ENCODE measurements at regions not wholly inside any gene's neighbourhood (a gene's known extent, or its start where the extent isn't known, plus 50 kb on each side); places are given as distances from the start of the nearest gene placed in this dataset.
"Not testable (repeated sequence)": the region's sequence is repeated elsewhere in the genome, so short reads cannot be mapped to it uniquely, and the experiment has no call there.

DNA sequence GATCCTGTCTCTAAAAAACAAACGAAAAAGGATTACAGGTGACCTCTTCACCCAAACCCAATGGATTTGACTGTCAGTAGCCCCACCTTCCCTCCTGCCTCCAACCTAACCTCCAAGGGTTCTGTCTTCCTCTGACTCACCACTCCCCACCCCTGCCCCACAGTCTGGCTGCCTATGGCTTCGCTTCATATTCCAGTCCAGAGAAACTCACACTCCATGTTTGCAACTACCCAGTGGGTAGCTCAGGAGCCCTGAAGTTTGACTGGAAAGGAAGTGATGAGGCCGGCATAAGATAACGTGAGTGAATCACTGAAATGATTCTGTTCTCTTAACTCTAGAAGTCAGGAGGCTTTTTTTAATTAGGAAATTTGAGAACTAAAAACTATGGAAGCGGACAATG is 303.9 kb downstream of the FOXO1 start:
- no peak for DNase-seq (ENCODE audit: low spot score)

DNA sequence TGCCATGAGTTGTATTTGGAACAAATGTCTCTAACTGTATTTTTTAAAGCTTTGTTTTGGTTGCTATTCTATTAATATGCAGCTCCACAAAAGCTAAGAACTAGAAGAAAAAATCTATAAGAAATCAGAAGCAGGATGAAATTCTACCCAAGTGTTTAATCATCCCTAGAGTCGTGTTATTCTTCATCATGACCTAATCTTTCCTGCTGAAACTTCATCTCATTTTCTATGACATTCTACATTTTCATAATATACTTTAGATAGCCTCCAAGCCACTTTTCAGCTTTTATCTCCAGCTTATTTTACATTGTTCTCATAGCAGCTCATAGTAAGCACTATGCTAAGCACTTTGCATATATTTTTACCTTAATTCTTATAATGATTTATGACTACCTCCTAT is 302.8 kb downstream of the FOXO1 start:
- DNase-seq (ENCODE audit: low spot score): no peak

DNA sequence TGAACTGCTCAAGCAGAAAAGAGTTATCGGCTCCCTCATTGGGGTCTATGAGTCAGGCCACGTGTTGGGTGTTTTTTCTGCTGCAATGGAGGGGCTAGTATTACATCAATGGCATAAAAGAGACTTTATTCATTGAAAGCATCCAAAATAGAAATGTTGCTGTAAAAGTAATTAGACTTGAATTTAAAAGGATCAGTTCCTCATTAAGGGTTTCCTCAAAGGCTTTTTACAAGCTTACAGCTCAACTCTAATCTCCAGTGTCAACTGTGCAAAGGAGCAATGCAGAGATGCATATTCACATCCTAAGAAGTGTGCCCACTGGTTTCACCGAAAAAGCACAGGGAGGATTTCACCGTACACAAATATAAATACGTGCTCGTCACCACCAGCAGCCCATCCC is 300.3 kb downstream of the FOXO1 start:
- no peak for DNase-seq (ENCODE audit: low spot score)

DNA sequence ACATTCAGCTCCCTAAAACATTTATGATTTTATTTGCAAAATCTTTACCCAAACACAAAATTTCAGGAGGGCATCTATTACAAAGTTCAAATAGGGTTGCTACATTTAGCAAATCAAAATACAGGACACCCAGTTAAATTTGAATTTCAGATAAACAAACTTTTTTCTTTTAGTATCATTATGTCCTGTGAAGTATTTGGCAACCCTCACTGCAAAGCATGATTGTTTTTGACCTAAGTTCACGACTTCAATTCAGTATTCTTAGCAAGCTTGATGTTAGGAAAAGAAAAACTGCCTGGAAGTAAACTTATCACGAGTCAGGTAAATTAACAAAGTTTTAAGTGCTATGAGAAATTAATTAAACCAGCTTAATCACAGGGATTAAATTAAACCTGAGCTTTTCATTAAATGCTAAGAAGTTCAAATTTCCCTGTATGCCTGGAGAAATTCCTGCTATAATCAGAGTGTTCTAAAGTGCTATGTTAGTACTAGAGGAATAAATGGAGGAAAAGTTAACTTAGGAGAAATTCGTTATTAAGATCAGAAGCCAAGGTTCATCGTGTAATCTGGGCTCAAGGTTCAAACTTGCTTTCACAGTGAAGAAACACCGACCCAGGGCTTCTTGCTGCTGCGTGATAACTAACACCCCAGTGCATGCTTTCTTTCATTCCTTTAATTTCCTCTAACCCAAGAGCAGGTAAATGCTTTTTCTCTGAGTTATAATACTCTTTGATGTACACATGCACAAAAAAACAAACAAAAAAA is 298.1 kb downstream of the FOXO1 start:
- DNase-seq (ENCODE audit: low spot score): no peak

DNA sequence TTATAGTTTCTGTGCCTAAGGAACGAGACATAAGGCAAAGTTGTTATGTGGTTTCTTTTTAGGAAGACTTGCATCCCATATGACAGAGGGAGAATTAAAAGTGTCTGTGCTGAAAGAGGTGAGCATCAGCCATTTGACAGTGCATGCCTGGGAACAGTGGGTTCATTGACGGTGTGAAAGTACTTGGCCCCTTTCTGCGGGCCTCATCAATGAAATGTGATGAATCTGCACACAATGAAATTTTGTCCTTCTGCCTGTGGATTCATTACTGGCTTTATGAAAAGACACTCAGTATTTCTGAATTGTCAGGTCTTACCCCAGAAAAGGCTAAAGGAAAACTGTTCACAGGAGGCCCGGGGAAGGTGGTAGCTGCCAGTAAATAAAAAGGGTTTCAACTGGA is 295.8 kb downstream of the FOXO1 start:
- DNase-seq (ENCODE audit: low spot score): no peak

DNA sequence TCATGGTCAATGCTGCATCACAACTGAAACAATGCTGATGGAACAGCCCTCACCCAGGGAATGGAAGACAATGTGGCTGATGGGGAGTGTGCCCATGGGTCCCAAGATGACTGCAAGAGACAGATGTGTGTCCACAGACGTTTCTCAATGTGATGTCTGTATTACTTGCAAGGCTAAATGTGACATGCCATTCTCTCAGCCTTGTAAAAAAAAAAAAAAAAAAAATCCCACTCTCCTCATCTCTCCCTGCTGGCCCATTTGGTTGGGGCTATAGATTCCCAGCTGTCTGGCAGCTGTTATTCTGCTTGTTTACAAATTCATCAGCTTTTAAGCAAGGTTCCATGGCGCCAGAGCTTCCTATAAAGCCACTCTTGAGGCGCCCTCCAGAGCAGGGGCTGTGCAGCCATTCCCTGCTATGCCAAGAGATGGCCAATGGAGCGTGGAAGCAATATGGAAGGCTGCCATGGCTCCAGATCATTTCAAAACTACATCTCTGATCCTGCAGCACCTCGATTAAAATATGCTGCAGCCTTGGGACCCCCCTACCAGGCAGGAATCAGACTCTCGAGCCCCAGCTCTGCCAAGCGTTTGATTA is 294.8 kb downstream of the FOXO1 start:
- no peak for DNase-seq (ENCODE audit: low spot score)

DNA sequence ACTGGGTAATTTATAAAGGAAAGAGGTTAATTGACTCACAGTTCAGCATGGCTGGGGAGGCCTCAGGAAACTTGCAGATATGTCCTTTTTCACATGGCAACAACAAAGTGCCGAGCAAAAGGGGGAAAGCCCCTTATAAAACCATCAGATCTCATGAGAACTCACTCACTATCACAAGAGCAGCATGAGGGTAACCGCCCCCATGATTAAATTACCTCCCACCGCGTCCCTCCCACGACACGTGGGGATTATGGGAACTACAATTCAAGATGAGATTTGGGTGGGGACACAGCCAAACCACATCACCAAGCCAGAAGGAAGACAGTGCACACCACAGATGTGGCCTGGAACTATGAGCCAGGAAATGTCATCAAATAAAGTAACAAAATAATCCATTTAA is 292.8 kb downstream of the FOXO1 start:
- not testable (repeated sequence) for DNase-seq (ENCODE audit: low spot score)

DNA sequence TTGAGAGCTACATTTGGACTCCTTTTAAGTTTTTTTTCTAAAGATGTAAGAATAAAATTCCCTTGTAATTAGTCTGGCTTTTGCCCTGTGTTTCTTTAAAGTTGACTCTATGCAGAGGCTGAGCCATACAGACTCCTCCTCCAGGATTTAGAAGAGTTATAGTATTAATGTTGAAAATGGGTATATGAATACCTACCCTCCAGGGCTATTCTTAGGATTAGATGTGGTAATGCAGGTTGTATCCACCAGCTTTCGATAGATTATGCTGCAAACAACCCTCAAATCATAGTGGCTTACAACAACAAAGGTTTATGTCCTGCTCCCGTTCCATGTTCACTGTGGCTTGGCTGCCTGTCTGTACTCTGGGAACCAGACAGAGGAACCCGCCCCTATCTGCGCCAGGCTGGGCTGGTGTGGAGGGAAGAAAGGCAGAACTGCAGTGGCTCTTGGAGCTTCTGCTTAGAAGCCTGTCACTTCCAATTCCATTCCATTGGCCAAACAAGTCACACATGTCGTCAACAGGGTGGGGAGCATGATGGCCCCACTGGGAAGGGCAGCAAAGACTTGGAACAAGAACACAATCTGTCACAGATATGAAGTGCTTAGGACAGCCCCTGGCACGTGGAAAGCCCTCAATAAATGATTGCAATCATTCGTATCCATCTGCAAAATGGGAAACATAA is 290.8 kb downstream of the FOXO1 start:
- no peak for DNase-seq (ENCODE audit: low spot score)

DNA sequence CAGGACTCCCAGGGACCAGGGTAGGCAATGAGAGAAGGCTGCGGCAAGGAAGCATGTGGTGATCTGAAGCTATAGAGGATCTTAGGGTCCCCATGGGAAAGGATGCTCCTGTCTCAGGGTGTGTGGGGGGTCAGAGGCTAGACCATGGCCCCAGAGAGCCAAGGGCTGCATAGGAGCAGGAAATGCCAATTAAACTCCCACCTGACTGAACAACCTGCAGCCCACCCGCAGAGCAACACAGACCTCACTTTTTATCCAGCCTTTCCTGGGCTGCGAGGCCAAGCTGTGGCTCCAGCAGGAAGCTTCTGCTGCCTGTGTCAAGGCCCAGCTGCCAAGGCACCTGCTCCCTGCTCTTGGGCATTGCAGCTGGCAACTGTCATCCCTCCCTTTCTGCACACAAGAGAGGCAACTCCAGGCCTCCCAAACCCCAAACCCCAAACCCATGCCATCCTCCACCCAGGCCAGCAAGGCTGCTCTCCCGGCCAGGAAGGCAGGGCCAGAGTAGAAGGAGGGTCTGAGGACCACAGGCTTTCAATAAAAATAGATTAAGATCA is 290.1 kb downstream of the FOXO1 start:
- no peak for DNase-seq (ENCODE audit: low spot score)

DNA sequence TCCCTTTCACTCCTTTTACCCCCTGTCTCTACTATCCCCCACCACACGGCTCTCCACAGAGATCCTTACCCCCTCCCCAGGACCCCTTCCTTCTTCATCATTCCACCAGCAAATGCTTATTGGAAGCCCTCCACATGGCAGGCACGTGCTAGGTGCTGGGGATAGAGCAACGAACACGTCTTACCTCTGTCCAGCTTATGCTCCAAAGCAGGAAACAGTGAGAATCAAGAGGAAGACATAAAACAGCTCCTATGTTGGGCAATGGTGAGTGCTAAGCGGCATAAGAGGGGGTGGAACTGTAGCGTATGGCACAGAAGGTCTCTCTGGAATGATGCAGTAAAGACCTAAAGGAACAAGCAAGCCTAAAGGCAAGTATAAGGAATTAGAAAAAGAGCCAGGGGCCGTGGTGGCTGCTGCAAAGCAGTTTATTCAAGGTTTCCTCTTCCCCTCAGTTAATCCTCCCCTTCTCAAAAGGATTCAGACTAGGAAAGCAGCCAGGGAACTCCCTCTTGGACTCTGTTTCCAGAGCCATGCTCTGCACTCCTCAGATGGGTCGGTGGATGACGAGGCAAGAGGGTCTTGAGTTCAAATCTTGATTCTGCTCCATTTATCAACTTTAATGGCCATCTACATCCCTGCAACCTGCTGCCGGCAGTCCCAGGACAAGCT is 289.4 kb downstream of the FOXO1 start:
- no peak for DNase-seq (ENCODE audit: low spot score)

DNA sequence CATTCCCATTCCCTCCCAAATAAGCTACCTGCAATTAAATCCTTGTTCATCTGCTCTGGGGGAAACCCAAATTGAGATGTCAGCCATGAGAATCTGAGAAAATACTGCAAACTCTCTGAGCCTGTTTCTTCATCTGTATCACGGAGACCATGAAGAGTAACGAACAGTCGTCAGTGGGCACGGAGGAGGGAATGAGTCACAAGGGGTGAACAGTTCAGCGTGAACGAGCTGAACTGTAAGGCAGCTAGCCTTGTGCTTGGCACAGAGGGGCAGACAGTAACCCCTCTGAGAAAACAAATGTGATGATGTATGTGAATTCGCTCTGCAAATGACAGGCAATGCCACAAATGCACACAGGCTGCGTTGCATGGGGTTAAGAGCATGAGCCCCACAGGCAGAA is 288.7 kb downstream of the FOXO1 start:
- no peak for DNase-seq (ENCODE audit: low spot score)

DNA sequence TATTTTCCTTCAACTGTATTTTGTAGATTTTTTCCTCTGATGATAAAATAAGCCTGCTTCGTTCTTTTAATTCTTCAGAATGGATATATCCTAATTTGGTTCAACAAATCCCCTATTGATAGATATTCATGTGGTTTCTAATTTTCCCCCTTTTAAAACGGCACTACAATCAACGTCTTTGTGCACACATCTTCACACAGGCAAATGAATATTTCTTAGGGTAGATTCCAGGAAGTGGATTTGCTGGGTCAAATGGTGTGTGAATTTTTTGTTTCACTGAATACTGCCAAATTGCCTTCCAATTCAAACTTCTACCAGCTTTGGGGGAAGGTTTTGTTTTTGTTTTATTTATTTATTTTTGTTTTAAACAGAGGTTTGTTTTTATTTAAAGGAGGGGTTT is 287.2 kb downstream of the FOXO1 start:
- no peak for DNase-seq (ENCODE audit: low spot score)

DNA sequence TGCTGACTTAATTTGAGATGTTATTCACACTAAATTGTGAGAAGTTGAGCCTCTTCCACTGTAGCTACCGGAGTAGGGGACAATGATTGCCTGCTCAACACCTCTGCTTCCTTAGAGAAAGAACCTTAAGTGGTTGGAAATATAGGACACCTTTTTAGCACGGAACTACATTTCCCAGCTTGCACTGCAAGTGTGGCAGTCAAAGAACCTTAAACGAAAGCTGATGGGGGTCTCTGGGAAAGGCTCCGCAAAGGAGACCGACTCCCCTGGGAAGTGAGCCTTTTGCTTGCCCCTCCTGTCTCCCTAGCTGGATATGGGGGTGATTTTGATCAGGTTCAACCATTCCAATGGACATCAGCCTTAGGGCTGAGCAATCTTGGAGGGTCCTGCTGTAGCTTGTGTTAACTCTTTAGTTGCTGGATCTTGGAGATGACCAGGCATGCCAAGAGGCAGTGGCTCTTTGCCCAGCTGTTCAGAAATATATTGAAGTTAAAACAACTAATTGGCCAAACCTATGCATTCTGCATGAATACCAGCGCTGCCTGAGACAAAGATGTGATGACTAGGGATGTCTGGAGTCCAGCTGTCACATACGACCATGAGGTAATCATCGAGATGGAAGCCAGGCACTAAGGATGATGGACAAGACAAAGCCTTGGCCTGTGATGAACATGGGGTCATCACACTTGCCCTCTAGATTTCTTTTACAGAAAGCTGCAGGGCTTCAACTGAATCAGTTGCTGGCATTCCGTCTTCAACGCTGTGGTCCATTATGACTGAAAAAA is 286.5 kb downstream of the FOXO1 start:
- DNase-seq (ENCODE audit: low spot score): no peak

DNA sequence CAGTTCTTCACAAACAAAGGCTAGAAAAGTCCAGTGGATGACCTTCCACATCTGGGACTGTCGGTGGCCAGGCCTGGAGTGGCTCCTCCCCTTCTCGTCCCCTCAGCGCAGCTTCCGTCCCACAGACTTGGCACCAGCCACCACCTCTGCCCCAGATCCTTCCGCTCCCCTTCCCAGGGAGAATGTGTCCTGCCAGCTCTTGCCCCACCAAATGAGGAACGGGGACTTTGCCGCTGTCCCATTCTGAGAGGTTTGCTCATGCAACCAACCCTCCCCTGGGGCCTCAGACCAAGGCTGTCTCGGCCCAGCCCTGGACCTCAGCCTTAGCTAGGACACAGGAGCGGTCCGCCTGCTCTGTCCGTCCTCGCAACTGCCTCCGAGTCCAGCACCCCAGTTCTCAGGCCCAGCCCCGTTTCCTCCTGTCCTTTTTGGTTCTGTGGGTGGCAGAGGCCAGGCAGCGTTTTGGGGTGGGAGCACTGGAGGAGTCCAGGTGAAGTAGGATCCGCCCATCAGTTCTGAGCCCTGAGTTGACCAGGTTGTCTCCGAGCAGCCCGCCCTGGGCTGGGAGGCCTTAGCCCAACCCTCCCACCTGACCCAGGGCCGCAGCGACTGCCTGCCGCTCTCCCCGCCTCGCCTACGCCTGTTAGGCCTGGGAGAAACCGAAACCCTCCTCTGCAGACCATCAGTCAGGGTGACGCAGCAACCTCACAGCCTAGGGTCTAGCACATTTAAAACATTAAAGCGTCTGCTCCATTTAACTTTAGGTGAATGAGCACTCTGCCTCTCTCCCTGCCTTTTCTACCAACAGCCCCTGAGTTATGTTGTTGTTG is 284.3 kb downstream of the FOXO1 start:
- DNase-seq (ENCODE audit: low spot score): no peak

DNA sequence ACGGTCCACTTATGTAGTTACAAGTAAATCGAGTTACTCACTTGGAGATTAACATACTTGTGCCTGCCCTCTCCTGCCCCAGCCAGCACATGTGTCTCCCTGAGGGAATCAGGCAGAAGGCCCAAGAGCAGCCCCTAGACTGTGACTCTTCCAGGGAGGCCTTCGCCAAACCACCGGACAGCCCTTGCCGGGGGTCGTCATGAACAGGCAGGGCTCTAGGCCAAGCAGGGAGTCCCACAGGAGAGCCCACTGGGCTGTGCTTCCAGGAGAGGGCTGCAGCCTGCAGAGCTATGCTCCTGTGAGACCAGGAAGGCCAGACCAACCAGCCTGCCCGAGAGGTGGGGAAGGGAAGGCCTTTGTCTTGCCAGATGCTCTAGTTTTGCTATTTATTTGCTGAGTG is 283.3 kb downstream of the FOXO1 start:
- no peak for DNase-seq (ENCODE audit: low spot score)

DNA sequence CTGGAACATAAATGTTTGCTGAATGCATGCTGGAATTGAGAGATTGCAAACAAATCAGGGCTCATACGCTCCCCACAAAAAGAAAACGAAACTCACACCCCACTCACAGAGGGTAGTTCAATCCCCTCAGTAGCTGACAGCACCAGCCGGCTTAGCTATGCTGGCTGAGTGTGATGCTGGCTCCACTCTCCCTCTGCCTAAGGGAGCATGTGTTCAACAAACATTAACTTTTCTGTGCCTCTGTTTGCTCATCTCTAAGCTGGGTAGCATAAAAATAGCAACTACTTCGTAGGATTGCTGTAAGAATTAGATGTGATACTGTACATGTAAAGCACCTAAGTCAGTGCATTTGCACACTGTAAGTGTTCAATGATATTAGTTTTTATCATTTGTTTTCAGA is 282.6 kb downstream of the FOXO1 start:
- DNase-seq (ENCODE audit: low spot score): no peak

DNA sequence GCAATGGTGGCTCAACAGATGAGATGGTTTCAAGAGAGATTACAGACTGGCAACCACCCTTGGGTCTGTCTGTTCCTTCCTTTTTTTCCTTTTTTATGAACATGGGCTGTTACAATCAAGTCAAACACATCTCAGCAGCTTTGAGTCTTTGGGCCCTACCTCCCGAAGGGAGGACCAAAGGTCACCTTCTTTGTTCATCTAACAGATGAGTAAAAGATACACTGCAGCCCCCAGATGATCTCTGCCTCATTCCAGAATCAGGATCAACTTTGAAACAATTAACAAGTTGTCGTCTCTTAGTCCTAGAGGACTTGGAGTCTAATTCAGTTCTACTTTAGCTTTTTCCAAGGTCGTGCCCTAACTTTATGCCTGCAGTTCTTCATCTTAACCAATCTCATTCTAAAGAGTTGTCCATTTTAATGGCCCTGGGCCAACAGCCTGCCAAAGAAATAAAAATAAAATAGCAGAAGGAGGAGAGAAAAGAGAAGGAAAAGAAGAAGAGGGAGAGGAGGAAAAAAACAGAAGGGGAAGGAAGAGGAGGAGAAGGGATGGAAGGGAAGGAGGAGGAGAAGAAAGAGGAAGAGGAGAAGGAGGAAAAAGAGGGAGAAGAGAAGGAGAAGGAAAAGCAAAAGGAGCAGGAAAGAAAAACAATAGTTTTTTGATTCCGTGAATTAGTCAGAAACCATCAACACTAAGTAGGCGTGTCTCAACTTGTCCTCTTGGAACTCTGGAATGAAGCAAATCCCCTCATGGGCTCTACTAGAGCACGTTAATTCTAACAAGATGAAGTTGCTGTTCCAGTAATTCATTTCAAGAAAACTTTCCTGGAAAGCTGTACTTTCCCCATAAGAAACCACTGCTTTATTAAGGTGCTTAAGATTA is 281.2 kb downstream of the FOXO1 start:
- no peak for DNase-seq (ENCODE audit: low spot score)

DNA sequence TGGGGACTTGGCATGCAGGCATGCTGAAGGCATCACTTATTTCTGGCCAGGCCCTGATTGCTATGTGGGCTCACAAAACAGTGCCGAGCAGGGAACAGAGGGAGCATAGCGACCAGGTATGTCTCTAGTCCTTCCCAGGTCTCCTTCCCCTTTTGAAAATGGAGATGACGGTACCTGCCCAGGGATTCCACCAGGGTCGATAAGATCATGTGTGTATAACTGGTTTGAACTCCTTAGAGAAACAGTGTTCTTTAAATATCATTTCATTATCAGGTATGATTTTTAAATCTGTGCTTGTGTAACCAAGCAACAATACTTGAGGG is 280.6 kb downstream of the FOXO1 start:
- no peak for DNase-seq (ENCODE audit: low spot score)

DNA sequence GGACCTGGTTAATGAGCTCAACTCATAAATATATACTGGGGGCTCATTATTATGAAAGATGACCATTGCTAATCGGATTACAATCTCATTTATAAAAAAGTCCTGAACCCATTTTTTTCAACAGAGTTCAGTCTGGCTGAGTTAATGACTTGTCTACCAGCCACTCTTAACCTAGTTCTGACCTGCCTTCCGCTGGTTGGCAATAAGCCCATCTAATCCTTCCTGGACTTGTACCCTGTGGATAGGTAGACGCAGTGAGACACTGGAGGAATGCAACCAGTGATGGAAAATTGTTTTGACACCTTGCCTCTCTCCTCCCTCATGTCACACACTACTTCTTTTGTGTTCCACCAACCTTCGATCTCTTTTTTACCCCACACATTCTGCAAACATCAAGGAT is 279.9 kb downstream of the FOXO1 start:
- DNase-seq (ENCODE audit: low spot score): no peak

DNA sequence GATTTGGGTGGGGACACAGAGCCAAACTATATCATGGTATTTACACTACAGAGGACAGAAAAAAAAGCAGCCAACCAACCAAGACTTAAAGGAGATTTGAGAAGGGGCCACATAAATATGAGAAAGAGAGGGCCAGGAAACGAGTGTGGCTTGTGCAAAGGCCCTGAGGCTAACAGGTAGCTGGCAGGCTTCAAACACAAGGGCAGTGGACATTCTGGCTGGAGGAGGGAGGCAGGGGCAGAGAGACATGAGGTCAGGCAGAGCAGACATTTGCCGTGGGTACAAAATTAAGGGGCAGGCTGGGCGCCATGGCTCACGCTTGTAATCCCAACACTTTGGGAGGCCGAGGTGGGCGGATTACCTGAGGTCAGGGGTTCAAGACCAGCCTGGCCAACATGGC is 278.7 kb downstream of the FOXO1 start:
- no peak for DNase-seq (ENCODE audit: low spot score)

Data from SW480 (cell line).